Sigmoid colon (tissue), 4 donors: ENCODE measurements at regions not wholly inside any gene's neighbourhood (a gene's known extent, or its start where the extent isn't known, plus 50 kb on each side); places are given as distances from the start of the nearest gene placed in this dataset.

Source experiments
- CTCF ChIP-seq, 4 experiments: fragments of 450-650 bp in 3 of 4; fragments of 200-600 bp in 1 of 4; IDR thresholded peaks; one replicate each; pipeline ENCODE4 v1.5.1; 2016 to 2019; ENCODE audit warnings: antibody characterized with exemption in 4 of 4, mild to moderate bottlenecking in 3 of 4, moderate library complexity in 2 of 4
- POLR2A ChIP-seq, 2 donors: fragments of 450-650 bp; IDR thresholded peaks; one replicate each; pipeline ENCODE4 v1.6.1; 2016; ENCODE audit warnings: antibody characterized with exemption in 2 of 2, mild to moderate bottlenecking in 2 of 2, moderate library complexity in 2 of 2
- POLR2AphosphoS5 ChIP-seq, 4 donors: sonication (generic); formaldehyde crosslinking; IDR thresholded peaks; one replicate each; pipeline ENCODE4 v1.6.1; 2017; ENCODE audit warnings: antibody characterized with exemption in 4 of 4

DNA sequence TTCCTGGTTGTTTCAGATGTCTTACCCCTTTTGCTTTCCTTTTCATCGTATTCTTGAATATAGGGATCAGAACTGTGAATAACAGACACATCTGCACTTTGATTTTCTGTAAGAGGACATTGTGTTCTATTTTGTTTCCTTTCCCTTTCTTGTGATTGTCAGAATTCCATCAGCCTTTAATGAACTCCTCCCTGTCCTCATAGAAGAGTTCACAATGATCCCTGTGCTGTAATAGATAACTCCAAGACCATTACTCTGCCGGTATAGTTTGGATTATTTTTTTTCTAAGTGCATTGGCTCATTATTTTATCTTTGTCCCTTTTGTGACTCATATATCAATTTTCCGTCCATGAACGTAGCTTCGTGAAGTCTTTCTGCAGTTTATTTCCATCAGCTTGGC, 59.7 kb upstream of the PRDM8 start:
- no peak for TF ChIP-seq POLR2AphosphoS5 (IDR thresholded peaks at IDR 0.05)
- no peak for TF ChIP-seq POLR2A (IDR thresholded peaks at IDR 0.05)
- TF ChIP-seq CTCF (IDR thresholded peaks at IDR 0.05): no peak
